HAP-1 (cell line): ENCODE measurements at regions not wholly inside any gene's neighbourhood (a gene's known extent, or its start where the extent isn't known, plus 50 kb on each side); places are given as distances from the start of the nearest gene placed in this dataset.
A peak's percentile ranks its signal among the peaks of the same experiment; 100 is the strongest.

Source experiments
- DNase-seq, 2 experiments: peaks; one replicate each; pipeline ENCODE4 v3.0.0-alpha.2; 2016 to 2020; ENCODE audit warnings: low spot score in 2 of 2
- H3K27me3 ChIP-seq: fragments of 250-450 bp; sonication (Bioruptor Pico); 2 replicates; pipeline ENCODE4 v1.5.1; 2020; ENCODE audit warnings: low read depth, mild to moderate bottlenecking, moderate library complexity
- H3K36me3 ChIP-seq: fragments of 250-450 bp; sonication (Bioruptor Pico); replicated peaks from 2 replicates; pipeline ENCODE4 v1.5.1; 2020; ENCODE audit warnings: mild to moderate bottlenecking
- H3K4me1 ChIP-seq: fragments of 250-450 bp; sonication (Bioruptor Pico); 2 replicates; pipeline ENCODE4 v1.5.1; 2020; ENCODE audit warnings: mild to moderate bottlenecking
- H3K4me3 ChIP-seq: fragments of 250-450 bp; sonication (Bioruptor Pico); 2 replicates; pipeline ENCODE4 v1.5.1; 2020; ENCODE audit warnings: mild to moderate bottlenecking, moderate library complexity
- H3K9me3 ChIP-seq: fragments of 250-450 bp; sonication (Bioruptor Pico); 2 replicates; pipeline ENCODE4 v1.5.1; 2020; ENCODE audit warnings: mild to moderate bottlenecking, moderate library complexity
- in situ Hi-C: fragments of 300-500 bp; cut with MboI; formaldehyde crosslinking; loops from 3 replicates; pipeline ENCODE4 v1.14.3; 2020; ENCODE audit warnings: low sequenced_read_pairs, inconsistent platforms, mixed read lengths

GRCh38 chr6:164164876-164165275 lies 750.4 kb downstream of the QKI start:
- H3K9me3 ChIP-seq, result peaks cover 3% of the 10 kb centered on the region; the same call in 1 of the 2 replicates
- in situ Hi-C loops, result no loop called here
- no peaks in the 10 kb centered on the region for H3K36me3 ChIP-seq
- no peak overlapping the region for H3K4me3 ChIP-seq
- no peaks in the 10 kb centered on the region for H3K4me1 ChIP-seq
- no peak for DNase-seq
- H3K27me3 ChIP-seq, result no peaks in the 10 kb centered on the region

- in situ Hi-C loops, result no loop called here
Measured at GRCh38 chr6:164163239-164163638, 748.7 kb downstream of the QKI start.

DNA sequence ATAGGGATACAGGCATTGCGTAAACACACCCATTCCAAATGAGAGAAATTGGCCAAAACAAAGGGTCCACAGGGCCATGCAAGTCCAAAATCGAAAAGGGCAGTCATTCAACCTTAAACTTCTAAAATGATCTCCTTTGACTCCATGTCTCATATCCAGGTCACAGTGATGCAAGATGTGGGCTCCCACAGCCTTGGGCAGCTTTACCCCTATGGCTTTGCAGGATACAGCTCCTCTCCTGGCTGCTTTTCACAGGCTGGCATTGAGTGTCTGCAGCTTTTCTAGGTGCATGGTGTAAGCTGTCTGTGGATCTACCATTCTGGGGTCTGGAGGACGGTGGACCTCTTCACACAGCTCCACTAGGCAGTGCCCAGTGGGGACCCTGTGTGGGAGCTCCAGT lies 744.5 kb downstream of the QKI start:
- H3K9me3 ChIP-seq, result peaks cover 3% of the 10 kb centered on the region; the same call in 1 of the 2 replicates
- DNase-seq, result no peak
- no peaks in the 10 kb centered on the region for H3K36me3 ChIP-seq
- H3K27me3 ChIP-seq, result no peaks in the 10 kb centered on the region
- H3K4me1 ChIP-seq, result no peaks in the 10 kb centered on the region
- in situ Hi-C loops, result no loop called here
- no peak overlapping the region for H3K4me3 ChIP-seq

More at GRCh38 chr6:164163239-164163638, 748.7 kb downstream of the QKI start:
- no peak overlapping the region for H3K4me3 ChIP-seq
- no peaks in the 10 kb centered on the region for H3K27me3 ChIP-seq
- no peak for DNase-seq
- no peaks in the 10 kb centered on the region for H3K4me1 ChIP-seq
- peaks cover 3% of the 10 kb centered on the region; the same call in 1 of the 2 replicates for H3K9me3 ChIP-seq
- H3K36me3 ChIP-seq, result no peaks in the 10 kb centered on the region

- Histone ChIP-seq H3K4me1 (peaks cover 10% of the 10 kb centered on the region; the same call in 1 of the 2 replicates), H3K27me3 (no peaks in the 10 kb centered on the region), H3K4me3 (no peak overlapping the region), H3K9me3 (no peaks in the 10 kb centered on the region), H3K36me3 (no peaks in the 10 kb centered on the region)
- in situ Hi-C loops, result no loop called here
- DNase-seq, result no peak
Measured at GRCh38 chr6:164154588-164154987, 740.1 kb downstream of the QKI start.

- no peaks in the 10 kb centered on the region for H3K36me3 ChIP-seq
- H3K4me3 ChIP-seq, result no peak overlapping the region
- peaks cover 10% of the 10 kb centered on the region; the same call in 1 of the 2 replicates for H3K4me1 ChIP-seq
- no peak for DNase-seq
- no peaks in the 10 kb centered on the region for H3K27me3 ChIP-seq
- H3K9me3 ChIP-seq, result no peaks in the 10 kb centered on the region; the same call in 1 of the 2 replicates
- in situ Hi-C loops, result no loop called here
Measured at GRCh38 chr6:164152611-164153010, 738.1 kb downstream of the QKI start.

GRCh38 chr6:164151161-164152120 lies 736.9 kb downstream of the QKI start:
- in situ Hi-C loops, result no loop called here
- peak; percentile 39 to 63 for DNase-seq
- Histone ChIP-seq H3K36me3 (no peaks in the 10 kb centered on the region), H3K4me3 (no peak overlapping the region), H3K9me3 (no peaks in the 10 kb centered on the region; the same call in 1 of the 2 replicates), H3K27me3 (no peaks in the 10 kb centered on the region), H3K4me1 (peaks cover 10% of the 10 kb centered on the region; the same call in 1 of the 2 replicates)

GRCh38 chr6:164150232-164150631 lies 735.7 kb downstream of the QKI start:
- Histone ChIP-seq H3K36me3 (no peaks in the 10 kb centered on the region), H3K9me3 (no peaks in the 10 kb centered on the region; the same call in 1 of the 2 replicates), H3K4me1 (peaks cover 10% of the 10 kb centered on the region; the same call in 1 of the 2 replicates), H3K27me3 (no peaks in the 10 kb centered on the region), H3K4me3 (no peak overlapping the region)
- DNase-seq, result no peak
- in situ Hi-C loops, result no loop called here

DNA sequence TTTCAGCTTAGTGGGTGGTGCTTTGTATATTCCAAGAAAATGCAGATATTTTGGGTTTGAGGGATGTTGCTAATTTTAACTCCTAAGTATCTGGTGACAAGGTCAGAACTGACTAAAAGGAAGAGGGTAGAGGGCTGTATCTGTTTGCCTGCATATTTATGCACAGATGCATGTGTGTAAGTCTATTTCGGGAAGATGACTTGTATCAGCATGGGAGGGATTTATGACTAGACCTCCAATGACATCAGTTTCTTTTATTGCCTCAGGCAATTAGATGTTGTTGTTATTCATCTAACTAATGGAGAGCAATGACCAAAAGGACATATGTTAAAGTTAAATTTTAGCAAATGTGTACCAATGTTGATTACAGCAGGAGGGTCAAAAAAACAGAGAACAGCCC lies 734.3 kb downstream of the QKI start:
- no peaks in the 10 kb centered on the region; the same call in 1 of the 2 replicates for H3K9me3 ChIP-seq
- no peak for DNase-seq
- H3K4me3 ChIP-seq, result no peak overlapping the region
- no peaks in the 10 kb centered on the region for H3K27me3 ChIP-seq
- peaks cover 10% of the 10 kb centered on the region; the same call in 1 of the 2 replicates for H3K4me1 ChIP-seq
- H3K36me3 ChIP-seq, result no peaks in the 10 kb centered on the region
- in situ Hi-C loops, result no loop called here

- no peak overlapping the region for H3K4me3 ChIP-seq
- H3K27me3 ChIP-seq, result no peaks in the 10 kb centered on the region
- no peaks in the 10 kb centered on the region; the same call in 1 of the 2 replicates for H3K36me3 ChIP-seq
- in situ Hi-C loops, result no loop called here
- no peaks in the 10 kb centered on the region for H3K4me1 ChIP-seq
- DNase-seq, result no peak
- no peaks in the 10 kb centered on the region; the same call in 1 of the 2 replicates for H3K9me3 ChIP-seq
Measured at GRCh38 chr6:164144316-164144715, 729.8 kb downstream of the QKI start.

- H3K27me3 ChIP-seq, result no peaks in the 10 kb centered on the region
- H3K4me3 ChIP-seq, result no peak overlapping the region
- in situ Hi-C loops, result no loop called here
- no peaks in the 10 kb centered on the region for H3K4me1 ChIP-seq
- H3K9me3 ChIP-seq, result no peaks in the 10 kb centered on the region
- DNase-seq, result no peak
- H3K36me3 ChIP-seq, result no peaks in the 10 kb centered on the region; the same call in 1 of the 2 replicates
Measured at GRCh38 chr6:164142322-164142721, 727.8 kb downstream of the QKI start.

GRCh38 chr6:164135511-164136132 lies 721.1 kb downstream of the QKI start:
- H3K27me3 ChIP-seq, result no peaks in the 10 kb centered on the region
- H3K4me3 ChIP-seq, result no peak overlapping the region
- H3K9me3 ChIP-seq, result no peaks in the 10 kb centered on the region
- no peaks in the 10 kb centered on the region; the same call in 1 of the 2 replicates for H3K36me3 ChIP-seq
- in situ Hi-C loops, result no loop called here
- no peaks in the 10 kb centered on the region for H3K4me1 ChIP-seq
- no peak for DNase-seq

- Histone ChIP-seq H3K36me3 (no peaks in the 10 kb centered on the region), H3K4me3 (no peak overlapping the region), H3K4me1 (no peaks in the 10 kb centered on the region), H3K9me3 (no peaks in the 10 kb centered on the region), H3K27me3 (no peaks in the 10 kb centered on the region)
- in situ Hi-C loops, result no loop called here
- DNase-seq, result no peak
Measured at GRCh38 chr6:164133095-164133494, 718.6 kb downstream of the QKI start.

DNA sequence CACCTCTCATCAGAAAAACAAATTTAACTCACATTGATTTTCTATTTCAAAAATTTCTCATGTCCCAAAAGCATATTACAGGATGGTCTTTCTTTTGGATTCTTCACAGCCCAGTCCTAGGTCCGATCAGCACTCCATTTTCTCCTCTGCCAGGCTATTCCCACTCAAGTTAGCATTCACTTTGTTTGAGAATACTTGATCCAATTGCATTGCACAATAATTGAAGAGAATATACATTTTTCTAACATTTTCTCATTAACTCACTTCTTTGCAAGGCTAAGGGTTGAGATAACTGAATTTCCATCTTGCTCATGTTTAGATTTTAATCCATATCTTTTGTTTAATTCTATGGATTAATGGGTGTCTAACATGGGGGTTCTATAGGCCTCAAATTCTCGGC lies 716.1 kb downstream of the QKI start:
- H3K9me3 ChIP-seq, result no peaks in the 10 kb centered on the region
- no peak overlapping the region for H3K4me3 ChIP-seq
- no peaks in the 10 kb centered on the region for H3K4me1 ChIP-seq
- H3K36me3 ChIP-seq, result no peaks in the 10 kb centered on the region
- in situ Hi-C loops, result no loop called here
- no peak for DNase-seq
- H3K27me3 ChIP-seq, result no peaks in the 10 kb centered on the region

DNA sequence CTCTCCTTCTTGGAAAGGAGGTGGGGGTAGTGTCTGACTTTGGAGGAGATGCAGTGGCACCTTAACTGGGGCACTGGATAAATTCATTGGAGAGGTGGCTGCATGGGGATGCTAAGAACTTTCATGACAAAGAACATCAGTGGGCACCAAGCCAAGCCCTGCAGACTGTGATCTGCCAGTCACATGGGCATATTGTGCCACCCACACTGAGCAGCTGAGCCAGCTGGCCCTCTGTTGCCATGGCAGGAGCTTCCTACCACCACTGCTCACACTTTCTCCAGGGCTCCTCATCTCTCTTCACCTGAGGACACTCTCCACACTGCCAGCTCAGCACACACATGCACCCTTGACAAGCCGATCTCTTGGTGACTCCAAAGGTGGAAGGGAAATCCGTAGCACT lies 715.6 kb downstream of the QKI start:
- in situ Hi-C loops, result no loop called here
- no peaks in the 10 kb centered on the region for H3K4me1 ChIP-seq
- H3K36me3 ChIP-seq, result no peaks in the 10 kb centered on the region
- DNase-seq, result no peak
- no peaks in the 10 kb centered on the region for H3K27me3 ChIP-seq
- H3K9me3 ChIP-seq, result no peaks in the 10 kb centered on the region
- H3K4me3 ChIP-seq, result no peak overlapping the region
